ENCODE measurements at regions not wholly inside any gene's neighbourhood (a gene's known extent, or its start where the extent isn't known, plus 50 kb on each side); places are given as distances from the start of the nearest gene placed in this dataset.

- TF ChIP-seq CTCF (IDR thresholded peaks at IDR 0.05) = no peak
- TF ChIP-seq POLR2A (IDR thresholded peaks at IDR 0.05) = no peak
- TF ChIP-seq EP300 (IDR thresholded peaks at IDR 0.05) = no peak
Observed at GRCh38 chr2:204279819-204280218, 265.5 kb upstream of the PARD3B start.
